ENCODE measurements at regions not wholly inside any gene's neighbourhood (a gene's known extent, or its start where the extent isn't known, plus 50 kb on each side); places are given as distances from the start of the nearest gene placed in this dataset.
"Not testable (repeated sequence)": the region's sequence is repeated elsewhere in the genome, so short reads cannot be mapped to it uniquely, and the experiment has no call there.

- TF ChIP-seq E2F4 (CRISPR knock-in tag; IDR thresholded peaks at IDR 0.05; ENCODE audit: borderline replicate concordance, low read depth): no peak
- no peak for TF ChIP-seq ZNF232 (CRISPR knock-in tag; IDR thresholded peaks at IDR 0.05)
- TF ChIP-seq NR2C2 (CRISPR knock-in tag; IDR thresholded peaks at IDR 0.05): no peak
Measured at GRCh38 chr14:84098261-84098660, 1431.7 kb upstream of the FLRT2 start (continued).

GRCh38 chr14:84099560-84099959, 1430.4 kb upstream of the FLRT2 start:
- DNase-seq (ENCODE audit: low spot score); H3K27ac Mint-ChIP-seq; POLR2A ChIA-PET; H3K27me3 Mint-ChIP-seq (ENCODE audit: low read depth); ATAC-seq; H3K4me3 Mint-ChIP-seq; CTCF ChIA-PET: not testable (repeated sequence)
- Mint-ChIP-seq H3K4me1 (peaks cover 14% of the 10 kb centered on the region), H3K9me3 (peaks cover 46% of the 10 kb centered on the region), H3K36me3 (peaks cover 41% of the 10 kb centered on the region)

DNA sequence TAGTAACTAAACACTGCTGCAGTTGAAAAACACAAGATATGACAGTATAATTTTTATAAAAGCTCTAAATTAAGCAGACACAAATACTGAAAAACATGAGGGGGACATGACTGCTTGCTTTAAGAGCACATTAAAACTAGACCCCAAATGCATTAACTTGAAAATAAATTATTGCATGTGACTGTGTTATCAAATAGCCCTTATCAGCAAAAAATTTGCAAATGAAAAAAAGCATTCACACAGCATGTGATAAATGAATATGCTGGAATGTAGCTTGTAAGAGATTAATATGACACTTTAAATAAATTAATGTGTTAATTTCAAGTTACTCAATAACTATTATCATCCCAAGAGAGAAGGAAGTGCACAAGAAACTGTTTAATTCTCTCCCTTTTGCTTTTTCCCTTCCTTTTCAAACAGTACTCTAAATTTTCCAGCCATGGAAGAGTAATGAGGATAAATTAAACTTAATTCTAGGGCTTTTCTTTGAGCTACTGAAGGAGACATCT, 1422.1 kb upstream of the FLRT2 start:
- Mint-ChIP-seq H3K36me3 (peaks cover 15% of the 10 kb centered on the region), H3K27me3 (ENCODE audit: low read depth) (no peaks in the 10 kb centered on the region), H3K4me3 (no peak overlapping the region), H3K27ac (no peak overlapping the region), H3K9me3 (peaks cover 24% of the 10 kb centered on the region), H3K4me1 (0 out of 2 replicates have a peak, but pooled peaks cover 4% of the 10 kb centered on the region)
- POLR2A ChIA-PET: no interaction called here
- ATAC-seq (no peak), DNase-seq (ENCODE audit: low spot score) (no peak)
- CTCF ChIA-PET: no interaction called here
- TF ChIP-seq TP53 (CRISPR knock-in tag; IDR thresholded peaks at IDR 0.05) (no peak), NR1H2 (CRISPR knock-in tag; IDR thresholded peaks at IDR 0.05) (no peak), ETV6 (CRISPR knock-in tag; IDR thresholded peaks at IDR 0.05) (no peak), ZBTB21 (CRISPR knock-in tag; IDR thresholded peaks at IDR 0.05; ENCODE audit: borderline replicate concordance) (no peak), ZNF416 (CRISPR knock-in tag; IDR thresholded peaks at IDR 0.05) (no peak), NR2C2 (CRISPR knock-in tag; IDR thresholded peaks at IDR 0.05) (no peak), FOXJ3 (CRISPR knock-in tag; IDR thresholded peaks at IDR 0.05; ENCODE audit: borderline replicate concordance) (no peak), PRDM15 (CRISPR knock-in tag; IDR thresholded peaks at IDR 0.05) (no peak), TEAD4 (CRISPR knock-in tag; IDR thresholded peaks at IDR 0.05) (no peak), PRRX2 (CRISPR knock-in tag; IDR thresholded peaks at IDR 0.05) (no peak), NR3C1 (CRISPR knock-in tag; conservative IDR thresholded peaks at IDR 0.05; ENCODE audit: low read depth) (no peak), ZNF423 (CRISPR knock-in tag; IDR thresholded peaks at IDR 0.05) (no peak)
- TF ChIP-seq, protein P1, sequence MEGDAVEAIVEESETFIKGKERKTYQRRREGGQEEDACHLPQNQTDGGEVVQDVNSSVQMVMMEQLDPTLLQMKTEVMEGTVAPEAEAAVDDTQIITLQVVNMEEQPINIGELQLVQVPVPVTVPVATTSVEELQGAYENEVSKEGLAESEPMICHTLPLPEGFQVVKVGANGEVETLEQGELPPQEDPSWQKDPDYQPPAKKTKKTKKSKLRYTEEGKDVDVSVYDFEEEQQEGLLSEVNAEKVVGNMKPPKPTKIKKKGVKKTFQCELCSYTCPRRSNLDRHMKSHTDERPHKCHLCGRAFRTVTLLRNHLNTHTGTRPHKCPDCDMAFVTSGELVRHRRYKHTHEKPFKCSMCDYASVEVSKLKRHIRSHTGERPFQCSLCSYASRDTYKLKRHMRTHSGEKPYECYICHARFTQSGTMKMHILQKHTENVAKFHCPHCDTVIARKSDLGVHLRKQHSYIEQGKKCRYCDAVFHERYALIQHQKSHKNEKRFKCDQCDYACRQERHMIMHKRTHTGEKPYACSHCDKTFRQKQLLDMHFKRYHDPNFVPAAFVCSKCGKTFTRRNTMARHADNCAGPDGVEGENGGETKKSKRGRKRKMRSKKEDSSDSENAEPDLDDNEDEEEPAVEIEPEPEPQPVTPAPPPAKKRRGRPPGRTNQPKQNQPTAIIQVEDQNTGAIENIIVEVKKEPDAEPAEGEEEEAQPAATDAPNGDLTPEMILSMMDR (IDR thresholded peaks at IDR 0.05): no peak

Data from WTC11 (cell line).